Colonic mucosa (tissue), 4 donors: ENCODE measurements at regions not wholly inside any gene's neighbourhood (a gene's known extent, or its start where the extent isn't known, plus 50 kb on each side); places are given as distances from the start of the nearest gene placed in this dataset.

Source experiments
- DNase-seq: peaks from one replicate; pipeline ENCODE4 v3.0.0-alpha.2; 2020
- H3K27ac ChIP-seq: fragments of 200-600 bp; one replicate; pipeline ENCODE4 v1.8.0; 2021
- H3K27me3 ChIP-seq: fragments of 200-600 bp; one replicate; pipeline ENCODE4 v1.8.0; 2021
- H3K36me3 ChIP-seq: fragments of 200-600 bp; one replicate; pipeline ENCODE4 v1.8.0; 2021
- H3K4me1 ChIP-seq: fragments of 200-600 bp; one replicate; pipeline ENCODE4 v1.8.0; 2021; ENCODE audit warnings: mild to moderate bottlenecking
- H3K4me3 ChIP-seq: fragments of 200-600 bp; one replicate; pipeline ENCODE4 v1.8.0; 2021
- H3K9ac ChIP-seq, 2 donors: one replicate each; pipeline ENCODE4 v1.7.0; 2013; ENCODE audit warnings: control low read depth in 2 of 2, low read depth in 2 of 2, low read length in 2 of 2
- H3K9me3 ChIP-seq: fragments of 200-600 bp; one replicate; pipeline ENCODE4 v1.8.0; 2021
- CTCF ChIP-seq: fragments of 200-600 bp; IDR thresholded peaks from one replicate; pipeline ENCODE4 v1.8.0; 2022; ENCODE audit warnings: antibody characterized with exemption, mild to moderate bottlenecking
- intact Hi-C: fragments of 100-400 bp; cut with DNase I; formaldehyde crosslinking; loops from one replicate; pipeline ENCODE4 v1.14.1; 2022
- donor health status: healthy.
- donor health status: DM: no; HTN: no; CAD: no.
- donor health status: DM: no; HTN: no; CAD: no.

- Histone ChIP-seq H3K9ac (no peak overlapping the region), H3K27ac (no peak overlapping the region), H3K36me3 (no peaks in the 10 kb centered on the region), H3K27me3 (no peaks in the 10 kb centered on the region), H3K4me3 (no peak overlapping the region), H3K9me3 (no peaks in the 10 kb centered on the region), H3K4me1 (no peaks in the 10 kb centered on the region)
- TF ChIP-seq CTCF = no peak
- no peak for DNase-seq
- intact Hi-C loops = no loop called here
Measured at GRCh38 chr11:87437844-87438223, 400.1 kb downstream of the TMEM135 start.

GRCh38 chr11:87437133-87437843 is 399.6 kb downstream of the TMEM135 start:
- Histone ChIP-seq H3K27ac (no peak overlapping the region), H3K4me3 (no peak overlapping the region), H3K9ac (no peak overlapping the region), H3K9me3 (no peaks in the 10 kb centered on the region), H3K27me3 (no peaks in the 10 kb centered on the region), H3K4me1 (no peaks in the 10 kb centered on the region), H3K36me3 (no peaks in the 10 kb centered on the region)
- intact Hi-C loops = no loop called here
- DNase-seq = no peak
- TF ChIP-seq CTCF = no peak

- no peaks in the 10 kb centered on the region for H3K36me3 ChIP-seq
- DNase-seq = no peak
- no peak overlapping the region for H3K9ac ChIP-seq
- H3K4me1 ChIP-seq = no peaks in the 10 kb centered on the region
- no peaks in the 10 kb centered on the region for H3K27me3 ChIP-seq
- H3K4me3 ChIP-seq = no peak overlapping the region
- H3K9me3 ChIP-seq = no peaks in the 10 kb centered on the region
- H3K27ac ChIP-seq = no peak overlapping the region
- no peak for TF ChIP-seq CTCF
- intact Hi-C loops = no loop called here
Measured at GRCh38 chr11:87432022-87432421, 394.3 kb downstream of the TMEM135 start.

- DNase-seq = no peak
- Histone ChIP-seq H3K36me3 (no peaks in the 10 kb centered on the region), H3K9ac (no peak overlapping the region), H3K27ac (no peak overlapping the region), H3K4me1 (no peaks in the 10 kb centered on the region), H3K27me3 (no peaks in the 10 kb centered on the region), H3K9me3 (no peaks in the 10 kb centered on the region), H3K4me3 (no peak overlapping the region)
- intact Hi-C loops = no loop called here
- no peak for TF ChIP-seq CTCF
Measured at GRCh38 chr11:87431392-87431791, 393.7 kb downstream of the TMEM135 start.

GRCh38 chr11:87430821-87431220 is 393.1 kb downstream of the TMEM135 start:
- H3K4me1 ChIP-seq = no peaks in the 10 kb centered on the region
- no peak overlapping the region for H3K4me3 ChIP-seq
- intact Hi-C loops = no loop called here
- H3K9ac ChIP-seq = no peak overlapping the region
- no peaks in the 10 kb centered on the region for H3K9me3 ChIP-seq
- no peak for TF ChIP-seq CTCF
- no peak for DNase-seq
- no peak overlapping the region for H3K27ac ChIP-seq
- H3K27me3 ChIP-seq = no peaks in the 10 kb centered on the region
- H3K36me3 ChIP-seq = no peaks in the 10 kb centered on the region
